Activated CD4-positive, alpha-beta T cell treated with anti-CD3 and anti-CD28 coated beads for 48 hours (primary cell): ENCODE measurements at regions not wholly inside any gene's neighbourhood (a gene's known extent, or its start where the extent isn't known, plus 50 kb on each side); places are given as distances from the start of the nearest gene placed in this dataset.
A peak's percentile ranks its signal among the peaks of the same experiment; 100 is the strongest.
"Not testable (repeated sequence)": the region's sequence is repeated elsewhere in the genome, so short reads cannot be mapped to it uniquely, and the experiment has no call there.

Experiments used
- DNase-seq: peaks from one replicate; pipeline ENCODE4 v3.0.0-alpha.2; 2020

DNA sequence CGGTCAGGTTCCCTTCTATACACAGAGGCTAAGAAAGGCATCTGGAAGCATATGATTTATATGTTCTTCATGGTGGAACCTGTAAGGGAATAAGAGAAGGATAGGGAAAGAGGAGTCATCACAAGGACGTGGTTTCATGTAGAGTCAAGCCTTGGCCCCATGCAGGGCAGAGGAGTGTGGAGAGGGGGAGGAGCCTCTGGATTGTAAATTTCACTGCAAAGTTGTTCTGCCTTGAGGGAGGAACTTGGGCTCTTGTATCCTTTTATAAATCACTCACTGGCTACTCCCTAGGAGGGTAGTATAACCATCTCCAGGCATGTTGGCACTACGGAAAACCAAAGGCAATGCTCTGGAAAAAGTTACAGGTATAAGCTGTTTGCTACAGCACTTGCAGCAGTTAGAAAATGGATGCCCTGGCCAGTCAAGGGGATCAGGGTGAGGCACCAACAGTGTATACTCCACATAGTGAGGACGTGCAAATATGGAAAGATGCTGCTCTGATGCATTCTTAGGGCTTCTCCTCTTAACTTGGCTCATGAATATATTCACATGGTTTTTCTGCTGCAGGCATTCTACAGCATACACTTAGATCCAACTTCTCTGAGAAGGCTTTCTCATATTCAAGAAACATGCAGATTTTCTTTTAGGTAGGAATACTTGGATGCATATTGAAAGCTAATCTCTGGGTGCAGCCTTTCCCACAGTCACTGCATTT is 60.3 kb upstream of the ZNF81 start:
- DNase-seq: no peak

DNA sequence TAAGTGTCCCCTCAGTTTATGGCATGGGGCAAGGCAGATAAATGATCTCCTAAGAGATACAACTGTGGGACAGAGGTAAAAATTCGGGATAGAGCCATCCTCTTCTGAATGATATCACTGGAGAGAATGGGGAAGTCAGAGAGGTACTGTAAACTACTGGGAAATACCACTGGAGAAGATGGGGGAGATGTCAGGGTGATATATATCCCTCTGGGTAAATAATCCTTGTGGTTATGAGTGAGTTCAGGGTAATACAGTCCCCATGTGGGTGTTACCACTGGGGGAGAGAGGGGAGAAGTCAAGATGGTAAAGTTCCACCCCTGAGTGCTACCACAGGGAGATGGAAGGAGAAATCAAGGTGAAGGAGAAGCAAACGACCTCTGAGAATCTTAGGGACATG is 63.9 kb upstream of the ZNF81 start:
- no peak for DNase-seq

DNA sequence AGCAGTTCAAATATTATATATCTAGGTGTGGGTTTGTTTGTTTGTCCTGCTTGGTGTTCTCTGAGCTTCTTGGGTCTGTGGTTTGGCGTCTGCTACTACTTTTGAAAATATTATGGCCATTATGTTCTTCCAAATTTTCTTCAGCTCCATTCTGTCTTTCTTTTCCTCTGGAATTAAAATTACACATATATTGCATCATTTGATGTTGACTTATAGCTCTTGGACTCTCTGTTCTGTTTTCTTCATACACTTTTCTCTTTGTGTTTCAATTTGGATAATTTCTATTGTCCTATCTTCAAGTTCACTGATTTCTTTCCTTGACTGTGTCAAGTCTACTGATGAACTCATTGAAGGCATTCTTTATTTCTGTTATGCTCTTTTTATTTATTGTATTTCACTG is 65.2 kb upstream of the ZNF81 start:
- no peak for DNase-seq

DNA sequence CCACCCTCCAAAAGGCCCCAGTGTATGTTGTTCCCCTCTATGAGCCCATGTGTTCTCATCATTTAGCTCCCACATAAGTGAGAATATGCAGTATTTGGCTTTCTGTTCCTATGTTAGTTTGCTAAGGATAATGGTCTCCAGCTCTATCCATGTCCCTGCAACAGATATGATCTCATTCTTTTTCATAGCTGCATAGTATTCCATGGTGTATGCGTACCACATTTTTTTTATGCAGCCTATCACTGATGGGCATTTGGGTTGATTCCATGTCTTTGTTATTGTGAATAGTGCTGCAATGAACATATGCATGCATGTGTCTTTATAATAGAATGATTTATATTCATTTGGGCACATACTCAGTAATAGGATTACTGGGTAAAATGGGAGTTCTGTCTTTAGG is 73.9 kb upstream of the ZNF81 start:
- not testable (repeated sequence) for DNase-seq

DNA sequence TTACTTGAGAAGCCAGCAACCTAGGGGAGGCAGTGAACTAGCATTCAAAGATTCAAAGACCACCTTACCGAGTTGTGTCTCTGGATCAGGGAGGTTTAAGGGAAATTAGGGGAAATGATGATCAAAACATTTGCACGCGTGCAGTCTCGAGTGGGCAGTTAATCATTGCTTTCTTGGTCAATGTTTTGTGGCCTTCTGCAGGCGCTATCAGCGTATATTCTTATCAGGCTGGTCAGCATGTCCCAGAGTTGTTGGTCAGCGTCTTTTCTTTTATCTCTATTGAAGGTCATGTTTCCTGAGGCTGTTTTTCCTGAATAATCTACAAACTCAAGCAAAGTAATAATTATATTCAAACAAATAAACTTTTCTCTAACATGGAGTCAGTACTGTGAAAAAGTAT is 84.0 kb upstream of the ZNF81 start:
- no peak for DNase-seq

DNA sequence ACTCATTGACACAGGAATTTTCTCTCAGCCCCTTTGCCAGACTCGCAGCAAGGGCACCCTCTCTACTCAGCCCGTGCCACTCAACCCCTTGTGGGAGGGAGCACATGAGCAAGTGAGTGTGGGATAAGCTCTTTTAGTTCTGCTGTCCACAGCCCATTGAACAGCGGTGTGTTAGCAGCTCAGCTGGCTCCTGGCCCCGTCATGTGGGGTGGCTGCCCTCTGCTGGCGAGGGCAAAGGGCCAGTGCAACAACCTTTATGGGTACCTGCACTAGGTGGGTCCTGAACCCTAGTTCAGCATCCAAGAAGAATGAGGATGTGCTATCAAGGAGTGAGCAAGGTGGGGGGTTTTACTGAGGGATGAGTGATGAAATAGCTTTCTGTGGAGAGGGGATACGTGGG is 85.0 kb upstream of the ZNF81 start:
- DNase-seq: peak; percentile 61

DNA sequence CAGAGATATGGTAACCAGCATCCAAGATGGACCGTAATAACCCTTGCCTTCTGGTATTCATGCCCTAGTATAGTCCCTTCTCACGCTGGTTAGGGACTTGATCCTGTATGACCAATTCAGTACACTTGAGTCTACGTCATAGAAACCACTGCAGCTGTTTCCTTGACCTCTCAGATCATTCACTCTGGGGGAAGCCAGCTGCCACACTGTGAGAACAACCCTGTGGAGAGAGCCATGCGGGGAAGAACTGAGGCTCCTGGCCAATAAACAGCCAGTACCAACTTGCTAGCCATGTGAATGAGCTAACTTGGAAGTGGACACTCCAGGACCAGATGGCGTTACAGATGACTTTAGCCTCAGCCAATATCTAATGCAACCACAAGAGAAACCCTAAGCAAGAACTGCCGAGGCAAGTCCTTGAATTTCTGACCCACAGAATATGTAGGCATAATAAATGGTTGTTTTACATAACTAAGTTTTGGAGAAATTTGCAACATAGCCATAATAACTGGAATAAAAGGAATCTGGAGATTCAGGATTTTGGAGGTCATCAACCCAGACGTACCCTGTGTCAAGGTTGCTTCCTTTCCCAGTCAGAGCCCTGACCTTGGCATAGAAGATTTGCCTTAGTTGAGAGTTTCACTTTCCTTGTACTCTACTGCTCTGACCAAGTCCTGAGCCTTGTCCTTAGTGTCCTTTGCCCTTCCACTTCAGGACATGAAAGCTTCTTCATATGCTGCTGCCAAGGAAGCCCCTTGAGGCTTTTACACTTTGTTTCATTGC is 87.3 kb upstream of the ZNF81 start:
- DNase-seq: no peak

DNA sequence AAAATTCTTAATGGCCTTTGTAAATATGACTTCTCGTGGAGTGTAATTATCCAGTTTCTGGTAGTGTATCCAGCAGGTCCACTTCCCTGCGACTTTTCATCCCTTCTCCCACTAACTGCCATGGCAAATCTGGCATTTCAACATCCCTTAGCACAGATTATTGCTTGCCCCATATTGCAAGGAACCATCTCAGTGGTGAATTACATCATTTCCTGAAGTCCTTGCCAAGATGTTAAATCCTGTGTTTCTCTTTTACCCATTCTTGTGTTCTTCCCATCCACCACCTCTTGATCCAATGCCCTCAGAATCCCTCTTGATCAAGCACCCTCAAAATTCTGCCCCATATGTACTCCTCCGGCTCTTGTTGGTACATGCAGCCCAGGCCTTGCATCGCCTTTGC is 88.1 kb upstream of the ZNF81 start:
- DNase-seq: no peak

DNA sequence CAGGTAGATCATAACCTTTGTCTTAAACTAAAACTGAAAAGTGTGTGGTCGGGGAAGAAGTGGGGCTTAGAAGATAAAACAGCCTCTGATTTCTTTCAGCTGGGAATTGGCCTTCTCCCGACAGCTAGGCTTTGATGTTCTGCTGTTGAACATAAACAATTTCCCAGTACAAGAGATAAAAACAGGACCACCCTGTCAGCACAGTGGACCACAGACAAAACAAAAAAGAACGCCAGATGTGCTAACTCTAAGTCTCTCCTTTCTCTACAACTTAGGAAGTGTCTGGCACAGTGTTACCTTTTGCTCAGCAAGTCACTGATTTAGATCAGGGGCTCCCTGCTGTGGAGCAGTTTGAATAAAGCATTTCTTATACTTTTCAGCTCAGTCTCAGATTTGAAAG is 87.5 kb upstream of the UXT start:
- no peak for DNase-seq

DNA sequence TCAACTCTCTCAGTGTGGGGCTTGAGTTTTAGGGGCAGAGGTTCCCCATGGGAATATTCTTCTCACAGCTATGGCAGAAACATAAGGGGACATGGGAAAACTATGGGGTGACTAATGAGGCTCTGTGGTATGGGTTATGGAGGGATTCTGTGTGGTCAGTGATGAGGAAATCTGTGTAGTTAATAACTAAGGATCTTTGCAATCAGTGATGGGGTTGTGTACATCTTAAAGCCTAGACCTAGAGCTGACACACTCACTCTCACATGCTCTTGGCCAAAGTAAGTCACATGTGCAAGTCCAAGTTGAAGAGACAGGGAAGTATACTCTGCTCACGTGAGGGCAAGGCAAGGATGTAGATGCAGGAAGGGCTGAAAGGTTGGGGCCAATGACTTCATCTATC is 86.4 kb upstream of the UXT start:
- DNase-seq: no peak

DNA sequence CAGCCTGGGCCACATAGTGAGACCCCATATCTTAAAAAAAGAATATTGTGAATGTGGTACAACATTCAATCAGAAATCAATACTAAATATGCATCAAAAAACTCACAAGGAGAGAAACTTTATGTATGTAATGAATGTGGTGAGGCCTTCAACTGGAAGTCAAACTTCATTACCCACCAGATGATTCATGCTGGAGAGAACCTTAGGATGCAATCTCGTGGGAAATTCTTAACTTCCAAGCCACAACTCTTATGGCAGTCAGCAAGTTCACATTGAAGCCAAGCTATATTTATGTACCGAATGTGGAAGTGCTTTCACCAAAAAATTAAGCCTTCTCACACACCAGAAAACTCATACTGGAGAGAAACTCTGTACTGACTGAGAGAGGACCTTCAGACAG is 84.5 kb upstream of the UXT start:
- no peak for DNase-seq

DNA sequence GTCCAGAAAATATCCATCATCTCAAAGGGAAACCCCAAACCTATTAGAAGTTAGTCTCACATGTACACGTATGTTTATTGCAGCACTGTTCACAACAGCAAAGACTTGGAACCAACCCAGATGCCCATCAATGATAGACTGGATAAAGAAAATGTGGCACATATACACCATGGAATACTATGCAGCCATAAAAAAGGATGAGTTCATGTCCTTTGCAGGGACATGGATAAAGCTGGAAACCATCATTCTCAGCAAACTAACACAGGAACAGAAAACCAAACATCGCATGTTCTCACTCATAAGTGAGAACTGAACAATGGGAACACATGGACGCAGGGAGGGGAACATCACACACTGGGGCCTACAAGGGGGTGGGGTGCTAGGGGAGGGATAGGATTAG is 79.9 kb upstream of the UXT start:
- DNase-seq: not testable (repeated sequence)

DNA sequence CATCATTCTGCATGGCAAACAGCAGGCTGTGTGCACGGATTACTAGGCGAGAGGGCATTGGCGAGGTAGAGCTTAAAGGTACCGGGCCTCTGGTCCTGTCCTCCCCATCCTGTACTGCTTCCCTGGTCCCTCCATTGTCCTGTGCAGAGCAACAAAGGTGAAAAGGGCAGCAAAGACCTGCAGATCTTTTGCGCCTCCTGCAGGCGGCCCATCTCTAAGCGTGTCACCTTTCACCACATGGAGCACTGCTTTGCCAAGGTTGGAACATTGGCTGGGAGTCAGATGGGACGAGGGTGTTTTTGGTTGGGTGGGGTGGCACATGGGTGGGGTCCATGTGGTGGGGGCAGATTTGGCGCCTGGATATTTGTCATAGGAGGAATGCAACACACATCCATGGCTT is 64.7 kb upstream of the UXT start:
- DNase-seq: peak; percentile 42

DNA sequence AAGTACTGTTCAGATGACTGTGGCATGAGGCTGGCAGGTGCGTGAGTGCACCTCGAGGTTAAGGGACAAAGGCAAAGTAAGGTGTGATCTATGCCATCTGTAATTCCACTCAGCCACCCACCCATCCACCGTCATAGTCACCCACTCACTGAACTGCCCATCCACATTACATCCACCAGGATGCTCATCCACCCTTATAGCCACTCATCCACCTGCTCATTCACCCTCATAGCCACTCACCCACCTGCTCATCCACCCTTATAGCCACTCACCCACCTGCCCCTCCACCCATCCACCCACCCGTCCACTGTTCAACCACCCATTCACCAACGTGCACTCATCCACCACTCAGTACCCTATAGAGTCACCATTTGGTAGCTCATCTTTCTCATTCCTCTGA is 64.1 kb upstream of the UXT start:
- no peak for DNase-seq

DNA sequence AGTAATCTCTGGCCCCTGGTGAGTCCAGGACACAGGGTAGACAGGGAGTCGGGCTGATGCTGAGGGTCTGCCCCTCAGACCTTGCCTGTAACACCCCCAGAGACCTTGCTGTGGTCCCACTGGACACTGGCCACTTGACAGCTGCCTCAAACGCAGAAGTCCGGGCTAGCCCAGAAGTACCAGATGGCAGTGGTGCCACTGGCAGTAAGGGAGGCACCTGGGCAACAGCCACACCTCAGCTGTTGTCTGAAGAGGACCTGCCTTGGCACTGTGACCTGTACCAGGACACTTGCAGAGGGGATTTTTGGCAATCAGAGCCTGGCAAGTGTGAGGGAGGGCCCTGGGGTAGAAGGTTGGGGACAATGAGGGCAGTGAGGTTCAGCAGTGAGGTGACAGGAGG is 63.3 kb upstream of the UXT start:
- no peak for DNase-seq

DNA sequence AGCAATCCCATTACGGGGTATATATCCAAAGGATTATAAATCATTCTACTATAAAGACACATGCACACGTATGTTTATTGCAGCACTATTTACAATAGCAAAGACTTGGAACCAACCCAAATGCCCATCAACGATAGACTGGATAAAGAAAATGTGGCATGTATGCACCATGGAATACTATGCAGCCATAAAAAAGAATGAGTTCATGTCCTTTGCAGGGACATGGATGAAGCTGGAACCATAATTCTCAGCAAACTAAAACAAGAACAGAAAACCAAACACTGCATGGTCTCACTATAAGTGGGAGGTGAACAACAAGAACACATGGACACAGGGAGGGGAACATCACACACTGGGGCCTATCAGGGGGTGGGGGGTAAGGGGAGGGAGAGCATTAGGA is 56.1 kb upstream of the UXT start:
- not testable (repeated sequence) for DNase-seq

DNA sequence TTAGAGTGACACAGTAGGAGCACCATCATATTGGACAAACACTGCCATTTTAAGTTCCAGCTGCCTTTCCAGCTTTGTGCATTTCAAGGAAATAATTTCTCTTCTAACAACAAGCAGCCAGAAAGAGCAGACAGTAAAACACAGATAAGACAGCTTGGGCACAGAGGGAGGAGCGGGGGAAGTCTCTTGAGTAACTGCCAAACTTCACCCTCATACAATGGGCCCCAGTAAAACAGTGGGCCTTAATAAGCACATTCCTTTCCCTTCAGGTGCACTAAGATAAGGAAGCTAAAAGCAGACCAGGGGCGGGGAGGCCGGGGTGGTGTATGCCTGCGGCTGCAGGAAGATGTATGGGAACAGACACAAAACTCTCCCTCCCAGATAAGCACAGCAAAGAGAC is 53.7 kb upstream of the UXT start:
- not testable (repeated sequence) for DNase-seq

DNA sequence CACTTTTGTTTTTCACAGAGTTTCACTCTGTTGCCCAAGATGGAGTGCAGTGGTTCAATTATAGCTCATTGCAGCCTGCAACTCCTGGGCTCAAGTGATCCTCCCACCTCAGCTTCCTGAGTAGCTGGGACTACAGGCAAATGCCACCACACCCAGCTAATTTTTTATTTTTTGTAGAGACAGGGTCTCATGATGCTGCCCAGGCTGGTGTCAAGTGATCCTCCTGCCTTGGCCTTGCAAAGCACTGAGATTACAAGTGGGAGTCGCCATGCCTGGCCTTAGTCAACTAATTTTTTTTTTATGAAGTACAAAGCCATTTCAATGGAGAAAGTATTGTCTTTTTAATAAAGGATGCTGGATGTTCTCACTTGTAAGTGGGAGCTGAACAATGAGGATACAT is 51.3 kb upstream of the UXT start:
- DNase-seq: no peak
